ENCODE measurements at regions not wholly inside any gene's neighbourhood (a gene's known extent, or its start where the extent isn't known, plus 50 kb on each side); places are given as distances from the start of the nearest gene placed in this dataset.

DNA sequence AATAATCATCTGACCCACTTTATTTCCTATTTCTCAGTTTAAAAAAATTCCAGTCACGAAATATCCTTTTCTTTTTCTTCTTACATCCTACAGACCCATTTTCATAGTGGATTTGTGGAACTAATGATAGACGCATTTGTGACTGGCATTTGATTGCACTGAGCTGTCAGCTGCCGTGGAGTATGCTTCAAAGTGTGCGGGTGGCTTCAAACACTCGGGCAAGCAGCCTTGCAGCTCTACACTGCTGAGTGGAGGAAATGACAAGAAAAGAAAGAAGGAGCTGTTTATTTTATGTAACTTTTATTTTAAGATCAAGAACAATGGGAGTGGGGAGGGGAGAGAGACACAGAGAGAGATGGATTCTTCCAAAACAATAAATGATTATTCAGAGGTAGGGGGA is 112.8 kb upstream of the NAP1L1 start:
- TF ChIP-seq CTCF (conservative IDR thresholded peaks at IDR 0.05 in 1 of 2, IDR thresholded peaks at IDR 0.05 in 1 of 2; ENCODE audit: extremely low read depth in 1 of 2, insufficient read depth in 1 of 2, low read depth in 1 of 2, low read length in 2 of 2) (no peak), EZH2 (IDR thresholded peaks at IDR 0.05; ENCODE audit: borderline replicate concordance, low read length) (no peak)

Data from mammary epithelial cell (primary cell).